ENCODE measurements at regions not wholly inside any gene's neighbourhood (a gene's known extent, or its start where the extent isn't known, plus 50 kb on each side); places are given as distances from the start of the nearest gene placed in this dataset.

GRCh38 chr3:159146392-159146791, 344.5 kb downstream of the MFSD1 start:
- DNase-seq (ENCODE audit: low read depth), result no peak
- no peak overlapping the region for H3K4me3 ChIP-seq (ENCODE audit: low read depth, low read length)
- TF ChIP-seq CTCF (IDR thresholded peaks at IDR 0.05; ENCODE audit: low read depth, low read length, missing control alignments), result no peak

GRCh38 chr3:159146856-159147435, 345.1 kb downstream of the MFSD1 start:
- no peak for DNase-seq (ENCODE audit: low read depth)
- TF ChIP-seq CTCF (IDR thresholded peaks at IDR 0.05; ENCODE audit: low read depth, low read length, missing control alignments), result no peak
- no peak overlapping the region for H3K4me3 ChIP-seq (ENCODE audit: low read depth, low read length)

- no peak overlapping the region for H3K4me3 ChIP-seq (ENCODE audit: low read depth, low read length)
- TF ChIP-seq CTCF (IDR thresholded peaks at IDR 0.05; ENCODE audit: low read depth, low read length, missing control alignments), result no peak
- no peak for DNase-seq (ENCODE audit: low read depth)
These were observed 346.0 kb downstream of the MFSD1 start for GRCh38 chr3:159147813-159148212.

GRCh38 chr3:159148466-159148865, 346.6 kb downstream of the MFSD1 start:
- DNase-seq (ENCODE audit: low read depth), result no peak
- TF ChIP-seq CTCF (IDR thresholded peaks at IDR 0.05; ENCODE audit: low read depth, low read length, missing control alignments), result no peak
- no peak overlapping the region for H3K4me3 ChIP-seq (ENCODE audit: low read depth, low read length)

- TF ChIP-seq CTCF (IDR thresholded peaks at IDR 0.05; ENCODE audit: low read depth, low read length, missing control alignments), result no peak
- DNase-seq (ENCODE audit: low read depth), result no peak
- H3K4me3 ChIP-seq (ENCODE audit: low read depth, low read length), result no peak overlapping the region
These were observed 347.3 kb downstream of the MFSD1 start for GRCh38 chr3:159149131-159149530.

- DNase-seq (ENCODE audit: low read depth), result no peak
- no peak overlapping the region for H3K4me3 ChIP-seq (ENCODE audit: low read depth, low read length)
- TF ChIP-seq CTCF (IDR thresholded peaks at IDR 0.05; ENCODE audit: low read depth, low read length, missing control alignments), result no peak
These were observed 347.8 kb downstream of the MFSD1 start for GRCh38 chr3:159149633-159150032.

- no peak overlapping the region for H3K4me3 ChIP-seq (ENCODE audit: low read depth, low read length)
- TF ChIP-seq CTCF (IDR thresholded peaks at IDR 0.05; ENCODE audit: low read depth, low read length, missing control alignments), result no peak
- no peak for DNase-seq (ENCODE audit: low read depth)
These were observed 348.3 kb downstream of the MFSD1 start for GRCh38 chr3:159150180-159150579.

All from GM12864 (cell line).